HCT116 (cell line): ENCODE measurements at regions not wholly inside any gene's neighbourhood (a gene's known extent, or its start where the extent isn't known, plus 50 kb on each side); places are given as distances from the start of the nearest gene placed in this dataset.

ENCODE experiments used
- ATAC-seq: fragments of 200-7000 bp; cut with Tn5 transposase; 2 replicates; pipeline ENCODE4 v1.9.1; 2020; ENCODE audit warnings: mild to moderate bottlenecking, moderate library complexity
- BruUV-seq: library from RNA; stranded (reverse); fragments of 400-500 nt; replicated peaks from 2 replicates; lab custom pipeline; 2021; lab: Mats Ljungman, UMichigan
- CTCF ChIA-PET: fragments of 300-600 bp; sonication (Branson Sonifier 250); formaldehyde crosslinking; loops from one replicate; lab custom pipeline; 2021; ENCODE audit warnings: antibody characterized with exemption; lab: Charles Lee
- POLR2A ChIA-PET: fragments of 300-600, 350-600 bp; sonication (Branson Sonifier 250); formaldehyde crosslinking; loops from one replicate; lab custom pipeline; 2021; ENCODE audit warnings: antibody characterized with exemption; lab: Charles Lee
- RAD21 ChIA-PET, 2 experiments: fragments of 300-600 bp; sonication (Branson Sonifier 250); formaldehyde crosslinking; loops; one replicate each; lab custom pipeline; 2023; ENCODE audit warnings: low total read pairs in 2 of 2; ENCODE audit not compliant: uncharacterized antibody in 2 of 2, unreplicated experiment in 2 of 2, low non-redundant PET in 1 of 2; lab: Charles Lee
- DNase-seq: peaks from one replicate; pipeline ENCODE4 v3.0.0-alpha.2; 2010; ENCODE audit warnings: low read depth, low spot score
- H2AFZ ChIP-seq: fragments of 200-600 bp; shearing (Covaris generic), sonication (generic); 2 replicates; pipeline ENCODE4 v1.6.1; 2017; ENCODE audit warnings: low read depth, mixed run types, mixed read lengths, antibody characterized with exemption, low read length; ENCODE audit not compliant: poor library complexity, severe bottlenecking
- H3K27ac ChIP-seq: 2 replicates; pipeline ENCODE4 v1.5.1; 2012; ENCODE audit warnings: low read depth, low read length
- H3K27me3 ChIP-seq: fragments of 200-600 bp; sonication (generic); 2 replicates; pipeline ENCODE4 v1.6.1; 2016; ENCODE audit warnings: mixed run types, low read length, mixed read lengths; ENCODE audit not compliant: insufficient read depth
- H3K36me3 ChIP-seq, 2 experiments: fragments of 200-500 bp in 1 of 2; fragments of 200-600 bp in 1 of 2; sonication (Bioruptor generic) in 1 of 2; sonication (generic) in 1 of 2; 2 replicates each; pipeline versions ENCODE4 v1.5.1 to v1.6.1; 2014 to 2016; ENCODE audit warnings: low read length in 2 of 2, inconsistent platforms in 1 of 2, mixed read lengths in 1 of 2, mixed run types in 1 of 2; ENCODE audit not compliant: insufficient read depth in 2 of 2, control insufficient read depth in 1 of 2
- H3K4me1 ChIP-seq, 2 experiments: fragments of 200-600 bp in 1 of 2; sonication (generic) in 1 of 2; 2 replicates each; pipeline versions ENCODE4 v1.5.1 to v1.6.1; 2012 to 2017; ENCODE audit warnings: low read length in 2 of 2, inconsistent platforms in 1 of 2, mild to moderate bottlenecking in 1 of 2, mixed read lengths in 1 of 2, mixed run types in 1 of 2, moderate library complexity in 1 of 2; ENCODE audit not compliant: insufficient read depth in 2 of 2, control insufficient read depth in 1 of 2
- H3K4me2 ChIP-seq: fragments of 200-600 bp; sonication (generic); 2 replicates; pipeline ENCODE4 v1.6.1; 2017; ENCODE audit warnings: mixed run types, low read length, mixed read lengths
- H3K4me3 ChIP-seq, 2 experiments: fragments of 200-600 bp in 1 of 2; sonication (generic) in 1 of 2; replicated peaks in 1 of 2; 2 replicates each; pipeline ENCODE4 v1.5.1; 2011 to 2016; ENCODE audit warnings: low read length in 2 of 2, control low read depth in 1 of 2, low read depth in 1 of 2, mild to moderate bottlenecking in 1 of 2, mixed read lengths in 1 of 2, mixed run types in 1 of 2
- H3K79me2 ChIP-seq: fragments of 200-600 bp; sonication (generic); 2 replicates; pipeline ENCODE4 v1.6.1; 2017; ENCODE audit warnings: mild to moderate bottlenecking, mixed run types, low read length, moderate library complexity, mixed read lengths; ENCODE audit not compliant: insufficient read depth
- H3K9ac ChIP-seq: fragments of 200-600 bp; sonication (generic); 2 replicates; pipeline ENCODE4 v1.6.1; 2016; ENCODE audit warnings: low read length, mixed read lengths
- H3K9me2 ChIP-seq: fragments of 200-600 bp; sonication (generic), shearing (Covaris generic); 2 replicates; pipeline ENCODE4 v1.6.1; 2017; ENCODE audit warnings: mixed run types, mild to moderate bottlenecking, moderate library complexity; ENCODE audit not compliant: insufficient read depth
- H3K9me3 ChIP-seq, 2 experiments: fragments of 200-500 bp in 1 of 2; fragments of 200-600 bp in 1 of 2; sonication (Bioruptor generic) in 1 of 2; sonication (generic) in 1 of 2; 2 replicates each; pipeline ENCODE4 v1.6.1; 2014 to 2017; ENCODE audit warnings: low read length in 2 of 2, mixed read lengths in 2 of 2, inconsistent platforms in 1 of 2, low read depth in 1 of 2, mild to moderate bottlenecking in 1 of 2, mixed run types in 1 of 2, moderate library complexity in 1 of 2; ENCODE audit not compliant: control insufficient read depth in 1 of 2, insufficient read depth in 1 of 2
- H4K20me1 ChIP-seq: fragments of 200-600 bp; sonication (generic), shearing (Covaris generic); 2 replicates; pipeline ENCODE4 v1.6.1; 2017; ENCODE audit warnings: mixed run types, mild to moderate bottlenecking, moderate library complexity; ENCODE audit not compliant: insufficient read depth
- CBX3 ChIP-seq: IDR thresholded peaks from 2 replicates; pipeline ENCODE4 v1.6.1; 2012; ENCODE audit warnings: low read depth
- ELF1 ChIP-seq: IDR thresholded peaks from 2 replicates; pipeline ENCODE4 v1.6.1; 2012; ENCODE audit warnings: low read depth, borderline replicate concordance
- EZH2phosphoT487 ChIP-seq: fragments of 200-600 bp; IDR thresholded peaks from 2 replicates; pipeline ENCODE4 v1.6.1; 2018; ENCODE audit warnings: antibody characterized with exemption, borderline replicate concordance
- FOSL1 ChIP-seq: IDR thresholded peaks from 2 replicates; pipeline ENCODE4 v1.6.1; 2012; ENCODE audit warnings: low read depth
- JUND ChIP-seq: IDR thresholded peaks from 2 replicates; pipeline ENCODE4 v1.6.1; 2012
- POLR2AphosphoS5 ChIP-seq: IDR thresholded peaks from 2 replicates; pipeline ENCODE4 v1.6.1; 2011; ENCODE audit warnings: mild to moderate bottlenecking, low read depth, low read length, moderate library complexity
- SIN3A ChIP-seq: IDR thresholded peaks from 2 replicates; pipeline ENCODE4 v1.6.1; 2012; ENCODE audit warnings: low read depth
- SRF ChIP-seq: IDR thresholded peaks from 2 replicates; pipeline ENCODE4 v1.6.1; 2012; ENCODE audit warnings: low read depth
- YY1 ChIP-seq: IDR thresholded peaks from 2 replicates; pipeline ENCODE4 v1.6.1; 2011; ENCODE audit warnings: low read length, low read depth, moderate library complexity, mild to moderate bottlenecking; ENCODE audit not compliant: insufficient replicate concordance; ENCODE audit errors: extremely low read depth
- ZNF274 ChIP-seq: fragments of 200-500 bp; sonication (Bioruptor generic); IDR thresholded peaks from 2 replicates; pipeline ENCODE4 v1.6.1; 2014; ENCODE audit warnings: mild to moderate bottlenecking, low read depth, low read length, inconsistent platforms
- intact Hi-C: fragments of 100-400 bp; cut with micrococcal nuclease; formaldehyde crosslinking; loops from 2 replicates; pipeline ENCODE4 v1.10.0; 2022
- TF ChIP-seq, protein P1 (sequence below): IDR thresholded peaks from 2 replicates; pipeline ENCODE4 v1.6.1; 2012; ENCODE audit warnings: low read depth
- TF ChIP-seq, protein P2 (sequence below): IDR thresholded peaks from 2 replicates; pipeline ENCODE4 v1.6.1; 2011; ENCODE audit warnings: mild to moderate bottlenecking, low read length, moderate library complexity; ENCODE audit not compliant: insufficient replicate concordance; ENCODE audit errors: extremely low read depth
- TF ChIP-seq, protein P3 (sequence below), 3 experiments: fragments of 200-600 bp in 1 of 3; sonication (generic) in 1 of 3; IDR thresholded peaks in 2 of 3; conservative IDR thresholded peaks in 1 of 3; 2 replicates each; pipeline ENCODE4 v1.5.1; 2012 to 2017; ENCODE audit warnings: low read depth in 2 of 3, low read length in 2 of 3, antibody characterized with exemption in 1 of 3, borderline replicate concordance in 1 of 3, control low read depth in 1 of 3, mild to moderate bottlenecking in 1 of 3, mixed read lengths in 1 of 3, mixed run types in 1 of 3, moderate library complexity in 1 of 3; ENCODE audit not compliant: insufficient read depth in 1 of 3

DNA sequence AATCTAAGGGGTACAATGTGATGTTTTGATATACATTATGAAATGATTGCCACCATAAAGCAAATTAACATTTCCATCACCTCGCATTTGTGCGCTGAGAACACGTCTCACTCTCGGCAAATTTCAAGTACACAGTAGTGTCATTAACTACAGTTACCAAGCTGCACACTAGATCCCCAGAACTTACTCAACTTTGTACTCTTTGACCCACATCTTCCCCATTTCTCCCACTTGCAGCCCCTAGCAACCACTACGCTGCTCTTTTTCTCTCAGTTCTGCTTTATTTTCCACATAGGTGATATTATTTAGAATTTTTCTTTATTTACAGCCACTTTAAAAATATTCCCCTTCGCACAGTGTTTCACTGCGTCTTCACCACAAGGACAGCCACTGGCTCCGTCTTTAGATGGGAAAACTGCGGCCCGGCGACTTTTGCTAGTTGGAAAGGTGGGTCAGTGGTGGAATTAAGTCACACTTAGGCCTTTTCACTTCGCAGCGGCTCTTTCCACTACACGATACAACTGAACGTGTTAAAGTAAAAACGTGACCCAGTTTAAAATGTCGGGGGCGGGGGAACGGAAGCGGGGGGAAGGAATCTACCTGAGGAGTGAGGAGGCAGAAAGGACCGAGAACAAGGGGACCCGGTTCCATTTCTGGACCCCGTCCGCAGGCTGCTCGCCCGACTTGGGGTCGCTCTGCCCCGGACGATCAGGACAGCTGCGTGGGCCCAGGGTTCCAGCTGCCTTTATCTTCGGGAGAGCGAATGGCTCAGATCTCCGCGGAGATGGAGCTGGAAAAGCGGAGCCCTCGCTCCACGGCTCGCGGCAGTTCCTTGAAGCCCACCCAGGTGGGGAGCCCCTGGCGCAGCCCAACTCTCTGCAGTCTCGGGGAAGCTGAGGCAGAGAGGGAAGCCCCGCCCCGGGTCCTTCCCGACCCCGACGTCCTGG lies 486.1 kb downstream of the UQCRFS1 start:
- Histone ChIP-seq H3K79me2 (no peaks in the 10 kb centered on the region), H3K4me3 (no peak overlapping the region), H3K27me3 (no peaks in the 10 kb centered on the region), H3K9me2 (no peaks in the 10 kb centered on the region), H3K36me3 (no peaks in the 10 kb centered on the region), H3K4me1 (no peaks in the 10 kb centered on the region)
- intact Hi-C loops: no loop called here
- CTCF ChIA-PET: no interaction called here
- TF ChIP-seq SIN3A (no peak), SRF (no peak), ELF1 (no peak), ZNF274 (no peak), YY1 (no peak), EZH2phosphoT487 (no peak), FOSL1 (no peak), JUND (no peak), CBX3 (no peak), POLR2AphosphoS5 (no peak)
- TF ChIP-seq, protein P1, sequence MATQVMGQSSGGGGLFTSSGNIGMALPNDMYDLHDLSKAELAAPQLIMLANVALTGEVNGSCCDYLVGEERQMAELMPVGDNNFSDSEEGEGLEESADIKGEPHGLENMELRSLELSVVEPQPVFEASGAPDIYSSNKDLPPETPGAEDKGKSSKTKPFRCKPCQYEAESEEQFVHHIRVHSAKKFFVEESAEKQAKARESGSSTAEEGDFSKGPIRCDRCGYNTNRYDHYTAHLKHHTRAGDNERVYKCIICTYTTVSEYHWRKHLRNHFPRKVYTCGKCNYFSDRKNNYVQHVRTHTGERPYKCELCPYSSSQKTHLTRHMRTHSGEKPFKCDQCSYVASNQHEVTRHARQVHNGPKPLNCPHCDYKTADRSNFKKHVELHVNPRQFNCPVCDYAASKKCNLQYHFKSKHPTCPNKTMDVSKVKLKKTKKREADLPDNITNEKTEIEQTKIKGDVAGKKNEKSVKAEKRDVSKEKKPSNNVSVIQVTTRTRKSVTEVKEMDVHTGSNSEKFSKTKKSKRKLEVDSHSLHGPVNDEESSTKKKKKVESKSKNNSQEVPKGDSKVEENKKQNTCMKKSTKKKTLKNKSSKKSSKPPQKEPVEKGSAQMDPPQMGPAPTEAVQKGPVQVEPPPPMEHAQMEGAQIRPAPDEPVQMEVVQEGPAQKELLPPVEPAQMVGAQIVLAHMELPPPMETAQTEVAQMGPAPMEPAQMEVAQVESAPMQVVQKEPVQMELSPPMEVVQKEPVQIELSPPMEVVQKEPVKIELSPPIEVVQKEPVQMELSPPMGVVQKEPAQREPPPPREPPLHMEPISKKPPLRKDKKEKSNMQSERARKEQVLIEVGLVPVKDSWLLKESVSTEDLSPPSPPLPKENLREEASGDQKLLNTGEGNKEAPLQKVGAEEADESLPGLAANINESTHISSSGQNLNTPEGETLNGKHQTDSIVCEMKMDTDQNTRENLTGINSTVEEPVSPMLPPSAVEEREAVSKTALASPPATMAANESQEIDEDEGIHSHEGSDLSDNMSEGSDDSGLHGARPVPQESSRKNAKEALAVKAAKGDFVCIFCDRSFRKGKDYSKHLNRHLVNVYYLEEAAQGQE: no peak
- TF ChIP-seq, protein P2, sequence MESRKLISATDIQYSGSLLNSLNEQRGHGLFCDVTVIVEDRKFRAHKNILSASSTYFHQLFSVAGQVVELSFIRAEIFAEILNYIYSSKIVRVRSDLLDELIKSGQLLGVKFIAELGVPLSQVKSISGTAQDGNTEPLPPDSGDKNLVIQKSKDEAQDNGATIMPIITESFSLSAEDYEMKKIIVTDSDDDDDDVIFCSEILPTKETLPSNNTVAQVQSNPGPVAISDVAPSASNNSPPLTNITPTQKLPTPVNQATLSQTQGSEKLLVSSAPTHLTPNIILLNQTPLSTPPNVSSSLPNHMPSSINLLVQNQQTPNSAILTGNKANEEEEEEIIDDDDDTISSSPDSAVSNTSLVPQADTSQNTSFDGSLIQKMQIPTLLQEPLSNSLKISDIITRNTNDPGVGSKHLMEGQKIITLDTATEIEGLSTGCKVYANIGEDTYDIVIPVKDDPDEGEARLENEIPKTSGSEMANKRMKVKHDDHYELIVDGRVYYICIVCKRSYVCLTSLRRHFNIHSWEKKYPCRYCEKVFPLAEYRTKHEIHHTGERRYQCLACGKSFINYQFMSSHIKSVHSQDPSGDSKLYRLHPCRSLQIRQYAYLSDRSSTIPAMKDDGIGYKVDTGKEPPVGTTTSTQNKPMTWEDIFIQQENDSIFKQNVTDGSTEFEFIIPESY: no peak
- TF ChIP-seq, protein P3, sequence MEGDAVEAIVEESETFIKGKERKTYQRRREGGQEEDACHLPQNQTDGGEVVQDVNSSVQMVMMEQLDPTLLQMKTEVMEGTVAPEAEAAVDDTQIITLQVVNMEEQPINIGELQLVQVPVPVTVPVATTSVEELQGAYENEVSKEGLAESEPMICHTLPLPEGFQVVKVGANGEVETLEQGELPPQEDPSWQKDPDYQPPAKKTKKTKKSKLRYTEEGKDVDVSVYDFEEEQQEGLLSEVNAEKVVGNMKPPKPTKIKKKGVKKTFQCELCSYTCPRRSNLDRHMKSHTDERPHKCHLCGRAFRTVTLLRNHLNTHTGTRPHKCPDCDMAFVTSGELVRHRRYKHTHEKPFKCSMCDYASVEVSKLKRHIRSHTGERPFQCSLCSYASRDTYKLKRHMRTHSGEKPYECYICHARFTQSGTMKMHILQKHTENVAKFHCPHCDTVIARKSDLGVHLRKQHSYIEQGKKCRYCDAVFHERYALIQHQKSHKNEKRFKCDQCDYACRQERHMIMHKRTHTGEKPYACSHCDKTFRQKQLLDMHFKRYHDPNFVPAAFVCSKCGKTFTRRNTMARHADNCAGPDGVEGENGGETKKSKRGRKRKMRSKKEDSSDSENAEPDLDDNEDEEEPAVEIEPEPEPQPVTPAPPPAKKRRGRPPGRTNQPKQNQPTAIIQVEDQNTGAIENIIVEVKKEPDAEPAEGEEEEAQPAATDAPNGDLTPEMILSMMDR (IDR thresholded peaks at IDR 0.05 in 2 of 3, conservative IDR thresholded peaks at IDR 0.05 in 1 of 3; ENCODE audit: borderline replicate concordance in 1 of 3, insufficient read depth in 1 of 3, low read depth in 2 of 3, low read length in 2 of 3): no peak
- TF ChIP-seq, all 23 proteins: peak for 0
- no peak for DNase-seq
- Histone ChIP-seq H4K20me1 (no peaks in the 10 kb centered on the region), H3K27ac (no peak overlapping the region), H3K4me2 (no peak overlapping the region), H3K9me3 (peaks cover 13 to 38% of the 10 kb centered on the region in 2 experiments; a peak in 2 of 4 replicates), H2AFZ (no peak overlapping the region), H3K9ac (no peak overlapping the region)
- POLR2A ChIA-PET: no interaction called here
- no peak for ATAC-seq
- RAD21 ChIA-PET: no interaction called here
- BruUV-seq: no TSS peak
